ENCODE measurements at regions not wholly inside any gene's neighbourhood (a gene's known extent, or its start where the extent isn't known, plus 50 kb on each side); places are given as distances from the start of the nearest gene placed in this dataset.

DNA sequence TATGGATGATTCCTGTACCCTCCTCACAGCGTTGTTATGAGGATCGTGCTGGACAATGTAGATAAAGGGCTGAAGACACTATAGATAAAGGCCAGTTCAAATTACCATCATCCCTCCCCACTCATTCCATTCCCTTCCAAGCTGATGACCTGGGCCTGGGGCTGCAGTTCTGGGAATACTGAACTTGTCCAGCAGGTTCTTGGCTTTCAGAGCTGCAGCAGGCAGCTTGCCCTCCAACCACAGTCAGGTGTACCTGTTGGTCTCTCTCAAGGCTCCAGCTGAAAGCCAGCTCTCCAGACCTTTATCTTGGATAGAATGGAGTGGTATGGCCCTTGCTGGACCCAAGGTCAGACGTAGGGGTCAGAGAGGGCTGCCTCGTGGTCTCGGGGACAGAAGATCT is 92.5 kb downstream of the PCDH1 start:
- Histone ChIP-seq H3K4me3 (no peak overlapping the region), H3K27ac (no peak overlapping the region), H3K9me3 (no peaks in the 10 kb centered on the region), H3K4me1 (no peaks in the 10 kb centered on the region), H3K27me3 (no peaks in the 10 kb centered on the region), H3K36me3 (no peaks in the 10 kb centered on the region)
- no peak for TF ChIP-seq EP300 (IDR thresholded peaks at IDR 0.05)
- 86 to 87% methylated on average over 5 of the region's 5 CpGs for WGBS, 2 donors
- no peak for DNase-seq (ENCODE audit: low spot score in 2 of 2)

DNA sequence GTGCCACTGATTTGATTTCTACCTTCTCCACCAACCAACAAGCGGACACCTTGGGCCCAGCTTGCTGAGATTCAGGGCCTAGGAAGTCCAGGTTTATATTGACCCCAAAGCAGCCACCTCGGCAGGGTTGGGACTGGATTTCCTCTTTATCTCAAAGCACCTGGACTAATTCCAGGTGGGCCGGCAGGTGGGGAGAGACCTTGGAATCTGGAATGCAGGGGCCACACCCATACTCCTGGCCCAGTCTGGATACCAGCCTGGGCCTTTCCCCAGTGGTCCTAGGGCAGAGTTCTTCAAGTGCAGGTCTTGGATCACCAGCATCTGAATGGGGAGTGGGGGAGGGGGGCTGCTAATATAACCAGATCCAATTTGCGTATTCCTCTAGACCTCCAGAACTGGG is 93.1 kb downstream of the PCDH1 start:
- Histone ChIP-seq H3K36me3 (no peaks in the 10 kb centered on the region), H3K27ac (no peak overlapping the region), H3K4me1 (peaks cover 0 to 3% (median 0%) of the 10 kb centered on the region in 4 donors), H3K4me3 (no peak overlapping the region), H3K27me3 (no peaks in the 10 kb centered on the region), H3K9me3 (no peaks in the 10 kb centered on the region)
- TF ChIP-seq EP300 (IDR thresholded peaks at IDR 0.05), result no peak
- no peak for TF ChIP-seq POLR2A (IDR thresholded peaks at IDR 0.05)
- TF ChIP-seq, protein P1, sequence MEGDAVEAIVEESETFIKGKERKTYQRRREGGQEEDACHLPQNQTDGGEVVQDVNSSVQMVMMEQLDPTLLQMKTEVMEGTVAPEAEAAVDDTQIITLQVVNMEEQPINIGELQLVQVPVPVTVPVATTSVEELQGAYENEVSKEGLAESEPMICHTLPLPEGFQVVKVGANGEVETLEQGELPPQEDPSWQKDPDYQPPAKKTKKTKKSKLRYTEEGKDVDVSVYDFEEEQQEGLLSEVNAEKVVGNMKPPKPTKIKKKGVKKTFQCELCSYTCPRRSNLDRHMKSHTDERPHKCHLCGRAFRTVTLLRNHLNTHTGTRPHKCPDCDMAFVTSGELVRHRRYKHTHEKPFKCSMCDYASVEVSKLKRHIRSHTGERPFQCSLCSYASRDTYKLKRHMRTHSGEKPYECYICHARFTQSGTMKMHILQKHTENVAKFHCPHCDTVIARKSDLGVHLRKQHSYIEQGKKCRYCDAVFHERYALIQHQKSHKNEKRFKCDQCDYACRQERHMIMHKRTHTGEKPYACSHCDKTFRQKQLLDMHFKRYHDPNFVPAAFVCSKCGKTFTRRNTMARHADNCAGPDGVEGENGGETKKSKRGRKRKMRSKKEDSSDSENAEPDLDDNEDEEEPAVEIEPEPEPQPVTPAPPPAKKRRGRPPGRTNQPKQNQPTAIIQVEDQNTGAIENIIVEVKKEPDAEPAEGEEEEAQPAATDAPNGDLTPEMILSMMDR (IDR thresholded peaks at IDR 0.05), result no peak
- DNase-seq (ENCODE audit: low spot score in 2 of 2), result no peak
- 77 to 88% methylated on average over 4 of the region's 4 CpGs for WGBS, 2 donors

DNA sequence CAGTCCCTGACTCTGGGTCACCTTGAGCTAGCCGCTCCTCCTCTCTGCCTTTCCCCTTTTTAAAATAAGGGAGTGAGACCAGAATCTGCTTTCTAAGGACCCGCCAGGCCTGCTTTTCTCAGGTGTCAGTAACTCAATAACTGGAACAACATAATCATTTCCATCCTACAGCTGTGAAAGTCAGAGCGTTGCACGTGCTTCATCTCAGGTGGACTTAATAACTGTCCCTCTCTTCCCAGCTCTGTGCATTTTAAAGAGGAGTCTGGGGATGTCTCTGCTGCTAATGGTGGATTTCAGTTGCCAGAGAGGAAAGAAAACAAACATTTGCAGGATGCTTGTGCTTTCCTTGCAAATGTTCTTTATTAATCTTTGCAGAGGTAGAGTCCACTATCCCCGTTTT is 93.7 kb downstream of the PCDH1 start:
- WGBS, 2 donors, result 83 to 86% methylated on average over 5 of the region's 5 CpGs
- TF ChIP-seq EP300 (IDR thresholded peaks at IDR 0.05) (no peak), POLR2A (IDR thresholded peaks at IDR 0.05) (no peak)
- TF ChIP-seq, protein P1 (IDR thresholded peaks at IDR 0.05), result no peak
- peaks cover 0 to 9% (median 0%) of the 10 kb centered on the region in 4 donors for H3K4me1 ChIP-seq
- no peaks in the 10 kb centered on the region for H3K27me3 ChIP-seq
- no peaks in the 10 kb centered on the region for H3K9me3 ChIP-seq
- no peak overlapping the region for H3K27ac ChIP-seq
- DNase-seq (ENCODE audit: low spot score in 2 of 2), result no peak
- H3K36me3 ChIP-seq, result no peaks in the 10 kb centered on the region
- H3K4me3 ChIP-seq, result no peak overlapping the region

DNA sequence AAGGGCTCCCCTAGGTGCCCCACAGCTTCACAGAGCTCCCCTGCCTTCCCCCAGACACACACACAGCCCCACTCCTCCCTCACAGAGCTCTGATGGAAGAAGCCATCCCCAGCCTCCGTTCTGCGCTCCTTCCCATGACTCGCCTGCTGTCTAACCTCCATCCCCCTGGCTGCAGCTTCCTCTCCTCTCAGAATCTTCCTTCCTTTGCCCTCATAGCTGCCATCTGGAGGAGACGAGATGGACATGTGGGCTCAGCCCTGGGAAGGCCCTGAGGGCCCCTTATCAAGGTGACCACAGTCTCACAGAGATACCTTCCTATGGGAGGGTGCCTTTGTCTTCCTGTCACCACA is 94.3 kb downstream of the PCDH1 start:
- Histone ChIP-seq H3K4me3 (no peak overlapping the region), H3K27ac (no peak overlapping the region), H3K27me3 (no peaks in the 10 kb centered on the region), H3K4me1 (peaks cover 0 to 9% (median 0%) of the 10 kb centered on the region in 4 donors), H3K36me3 (no peaks in the 10 kb centered on the region), H3K9me3 (no peaks in the 10 kb centered on the region)
- no peak for DNase-seq (ENCODE audit: low spot score in 2 of 2)
- WGBS, 2 donors, result 87 to 92% methylated on average over 4 of the region's 4 CpGs
- TF ChIP-seq EP300 (IDR thresholded peaks at IDR 0.05), result no peak
- no peak for TF ChIP-seq POLR2A (IDR thresholded peaks at IDR 0.05)
- TF ChIP-seq, protein P1 (IDR thresholded peaks at IDR 0.05), result no peak

DNA sequence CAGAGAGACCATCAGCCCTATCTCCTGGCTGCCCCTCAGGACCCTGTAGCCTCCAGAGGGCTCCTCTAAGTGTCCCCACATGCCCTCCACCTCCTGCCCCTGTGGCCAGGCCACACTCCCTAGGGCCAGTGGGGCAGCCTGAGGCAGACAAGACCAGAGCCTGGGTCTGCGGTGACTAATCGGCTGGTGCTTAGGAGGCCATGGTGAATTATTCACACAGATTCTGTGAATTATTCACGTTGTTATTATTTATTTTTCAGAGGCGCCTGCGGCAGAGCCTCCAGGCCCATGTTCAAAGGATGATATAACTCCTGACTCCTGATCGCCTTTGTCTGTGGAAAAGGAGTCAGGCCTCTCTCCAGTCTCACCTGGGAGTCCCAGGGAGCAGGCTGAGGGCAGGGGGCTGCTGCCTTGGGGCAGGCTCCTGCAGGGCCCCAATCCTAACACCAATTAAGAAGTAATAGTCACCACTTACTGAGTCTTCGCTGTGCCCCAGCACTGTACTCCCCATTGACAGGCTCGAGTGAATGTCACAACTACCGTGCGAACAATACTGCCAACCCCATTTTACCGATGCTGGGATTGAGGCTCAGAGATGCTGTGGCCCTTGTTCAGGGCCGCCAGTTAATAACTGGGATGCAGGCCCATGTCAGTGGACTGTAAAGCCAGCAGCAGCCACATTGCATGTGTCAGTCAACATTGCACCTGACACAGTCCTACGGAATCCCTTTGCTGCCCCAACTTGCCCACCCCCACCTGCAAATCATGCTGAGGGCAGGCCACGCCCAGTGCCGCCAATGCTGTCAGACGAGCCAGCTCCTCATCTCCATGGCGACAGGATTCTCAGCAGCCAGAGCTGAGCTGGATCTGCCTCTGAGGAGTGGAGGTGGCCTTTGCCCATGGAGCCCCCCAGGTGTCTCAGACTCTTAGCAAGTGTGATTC is 94.9 kb downstream of the PCDH1 start:
- TF ChIP-seq POLR2A (IDR thresholded peaks at IDR 0.05) (no peak), EP300 (IDR thresholded peaks at IDR 0.05) (no peak)
- TF ChIP-seq, protein P1 (IDR thresholded peaks at IDR 0.05), result no peak
- Histone ChIP-seq H3K9me3 (no peaks in the 10 kb centered on the region), H3K4me1 (peaks cover 0 to 9% (median 0%) of the 10 kb centered on the region in 4 donors), H3K4me3 (no peak overlapping the region), H3K27ac (no peak overlapping the region), H3K36me3 (no peaks in the 10 kb centered on the region), H3K27me3 (no peaks in the 10 kb centered on the region)
- WGBS, 2 donors, result 80 to 82% methylated on average over 17 of the region's 17 CpGs
- no peak for DNase-seq (ENCODE audit: low spot score in 2 of 2)

Measured in tibial nerve (tissue), 4 donors.